Spleen (tissue), 11 donors: ENCODE measurements at regions not wholly inside any gene's neighbourhood (a gene's known extent, or its start where the extent isn't known, plus 50 kb on each side); places are given as distances from the start of the nearest gene placed in this dataset.

Source experiments
- DNase-seq: peaks from one replicate; pipeline ENCODE4 v3.0.0-alpha.2; 2020
- H3K27ac ChIP-seq, 8 donors: fragments of 200-600 bp; sonication (generic) in 7 of 8; 1 replicate in 4 of 8; 2 replicates in 4 of 8; pipeline versions ENCODE4 v1.5.0 to v1.8.0; 2016 to 2021; ENCODE audit warnings: inconsistent platforms in 4 of 8, mild to moderate bottlenecking in 4 of 8, moderate library complexity in 1 of 8
- H3K27me3 ChIP-seq, 7 donors: fragments of 200-600 bp; sonication (generic) in 6 of 7; replicated peaks in 1 of 7; 1 replicate in 4 of 7; 2 replicates in 3 of 7; pipeline versions ENCODE4 v1.5.0 to v1.8.0; 2016 to 2021; ENCODE audit warnings: inconsistent platforms in 3 of 7, mild to moderate bottlenecking in 1 of 7
- H3K36me3 ChIP-seq, 6 donors: fragments of 200-600 bp; sonication (generic) in 5 of 6; 1 replicate in 4 of 6; 2 replicates in 2 of 6; pipeline versions ENCODE4 v1.5.0 to v1.8.0; 2016 to 2021; ENCODE audit warnings: inconsistent platforms in 2 of 6
- H3K4me1 ChIP-seq, 6 donors: fragments of 200-600 bp; sonication (generic) in 5 of 6; 1 replicate in 3 of 6; 2 replicates in 3 of 6; pipeline versions ENCODE4 v1.5.0 to v1.8.0; 2016 to 2021; ENCODE audit warnings: inconsistent platforms in 3 of 6
- H3K4me3 ChIP-seq, 8 donors: fragments of 200-600 bp; sonication (generic) in 7 of 8; 1 replicate in 4 of 8; 2 replicates in 4 of 8; pipeline versions ENCODE4 v1.5.0 to v1.8.0; 2016 to 2021; ENCODE audit warnings: inconsistent platforms in 4 of 8, mild to moderate bottlenecking in 4 of 8, moderate library complexity in 2 of 8
- H3K9me3 ChIP-seq, 8 donors: fragments of 200-600 bp; sonication (generic) in 7 of 8; 1 replicate in 4 of 8; 2 replicates in 4 of 8; pipeline versions ENCODE4 v1.5.0 to v1.8.0; 2016 to 2021; ENCODE audit warnings: inconsistent platforms in 4 of 8
- POLR2A ChIP-seq, 3 donors: fragments of 450-650 bp; IDR thresholded peaks; one replicate each; pipeline ENCODE4 v1.5.1; 2017; ENCODE audit warnings: antibody characterized with exemption in 3 of 3, mild to moderate bottlenecking in 1 of 3
- POLR2AphosphoS5 ChIP-seq, 3 donors: sonication (generic); formaldehyde crosslinking; IDR thresholded peaks; one replicate each; pipeline ENCODE4 v1.5.1; 2017; ENCODE audit warnings: antibody characterized with exemption in 3 of 3
- WGBS, 5 donors: extraction: QIAGEN DNeasy Blood & Tissue Kit in 3 of 5; methylation state at CpG; one replicate each; pipeline versions ENCODE4 v1.1.5 to v1.1.7; 2013 to 2018; 5-methylcytosine and 5-hydroxymethylcytosine counted together
- intact Hi-C: fragments of 100-400 bp; cut with DNase I; formaldehyde crosslinking; loops from one replicate; pipeline ENCODE4 v1.15.0; 2023; ENCODE audit warnings: low total_unique reads
- TF ChIP-seq, protein P1 (sequence below), 11 experiments: fragments of 200-600 bp in 7 of 11; fragments of 450-650 bp in 4 of 11; sonication (generic) in 4 of 11; IDR thresholded peaks in 8 of 11; conservative IDR thresholded peaks in 3 of 11; 1 replicate in 7 of 11; 2 replicates in 4 of 11; pipeline versions ENCODE4 v1.4.0 to v1.8.0; 2016 to 2021; ENCODE audit warnings: antibody characterized with exemption in 11 of 11, inconsistent platforms in 4 of 11, mild to moderate bottlenecking in 1 of 11
- donor health status: healthy with polysubstance abuse.
- donor health status: DM: no; HTN: no; CAD: no; lungs with moderate emphysema.
- donor health status: DM: no; HTN: no; CAD: no.
- donor health status: Bipolar disorder and iron deficiency.
- donor health status: healthy.
- donor health status: DM: no; HTN: no; CAD: no.
- donor health status: DM: yes; HTN: yes; CAD: no.

DNA sequence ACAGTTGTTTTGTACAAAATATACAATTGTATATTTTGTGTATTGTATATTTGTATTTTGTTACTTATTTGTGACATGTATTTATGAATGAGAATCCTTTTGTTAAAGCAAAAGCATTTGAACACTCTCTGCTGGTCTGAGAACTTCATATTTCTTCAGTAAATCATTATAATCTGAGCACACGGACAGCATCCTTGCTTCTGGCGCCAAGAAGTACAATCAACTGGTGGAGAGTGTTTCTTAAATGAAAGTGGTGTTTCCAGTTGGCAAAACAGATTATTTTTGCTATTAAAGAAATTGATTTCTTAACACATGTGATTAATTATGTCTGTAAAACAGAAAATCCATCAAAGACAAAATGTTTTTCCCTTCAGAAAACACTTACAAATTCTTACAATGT lies 95.1 kb upstream of the COPS8 start:
- intact Hi-C loops: no loop called here
- no peak for DNase-seq
- Histone ChIP-seq H3K4me3 (no peak overlapping the region), H3K36me3 (no peaks in the 10 kb centered on the region), H3K4me1 (peaks cover 0 to 14% (median 4%) of the 10 kb centered on the region in 6 donors), H3K27ac (peak overlapping the region in 1 of 8 donors; percentile 92), H3K27me3 (peaks cover 0 to 34% (median 0%) of the 10 kb centered on the region in 7 donors), H3K9me3 (no peaks in the 10 kb centered on the region)
- WGBS, 5 donors: 63 to 91% (median 87%) methylated on average over 2 of the region's 2 CpGs
- no peak for TF ChIP-seq POLR2A (IDR thresholded peaks at IDR 0.05)
- TF ChIP-seq, protein P1, sequence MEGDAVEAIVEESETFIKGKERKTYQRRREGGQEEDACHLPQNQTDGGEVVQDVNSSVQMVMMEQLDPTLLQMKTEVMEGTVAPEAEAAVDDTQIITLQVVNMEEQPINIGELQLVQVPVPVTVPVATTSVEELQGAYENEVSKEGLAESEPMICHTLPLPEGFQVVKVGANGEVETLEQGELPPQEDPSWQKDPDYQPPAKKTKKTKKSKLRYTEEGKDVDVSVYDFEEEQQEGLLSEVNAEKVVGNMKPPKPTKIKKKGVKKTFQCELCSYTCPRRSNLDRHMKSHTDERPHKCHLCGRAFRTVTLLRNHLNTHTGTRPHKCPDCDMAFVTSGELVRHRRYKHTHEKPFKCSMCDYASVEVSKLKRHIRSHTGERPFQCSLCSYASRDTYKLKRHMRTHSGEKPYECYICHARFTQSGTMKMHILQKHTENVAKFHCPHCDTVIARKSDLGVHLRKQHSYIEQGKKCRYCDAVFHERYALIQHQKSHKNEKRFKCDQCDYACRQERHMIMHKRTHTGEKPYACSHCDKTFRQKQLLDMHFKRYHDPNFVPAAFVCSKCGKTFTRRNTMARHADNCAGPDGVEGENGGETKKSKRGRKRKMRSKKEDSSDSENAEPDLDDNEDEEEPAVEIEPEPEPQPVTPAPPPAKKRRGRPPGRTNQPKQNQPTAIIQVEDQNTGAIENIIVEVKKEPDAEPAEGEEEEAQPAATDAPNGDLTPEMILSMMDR (IDR thresholded peaks at IDR 0.05 in 8 of 11, conservative IDR thresholded peaks at IDR 0.05 in 3 of 11): no peak
- no peak for TF ChIP-seq POLR2AphosphoS5 (IDR thresholded peaks at IDR 0.05)

DNA sequence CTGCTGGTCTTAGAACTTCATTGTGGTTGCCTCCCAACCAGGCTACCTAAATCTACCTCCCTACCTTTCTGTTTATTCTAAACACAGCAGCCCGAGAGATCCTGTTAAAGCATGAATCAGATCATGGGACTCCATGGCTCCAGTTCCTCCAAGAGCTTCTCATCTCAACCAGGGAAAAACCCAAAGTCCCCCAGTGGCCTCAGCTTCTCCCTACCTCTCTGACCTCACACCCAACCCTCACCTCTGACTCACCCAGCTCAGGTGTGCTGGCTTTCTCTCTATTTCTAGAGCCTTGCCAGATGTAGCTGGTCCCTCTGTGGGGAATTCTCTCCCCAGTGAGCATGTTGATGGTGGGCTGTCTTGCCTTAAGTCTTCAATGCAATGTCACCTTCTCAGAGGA lies 93.8 kb upstream of the COPS8 start:
- H3K27me3 ChIP-seq: peaks cover 0 to 44% (median 0%) of the 10 kb centered on the region in 7 donors
- no peak for DNase-seq
- no peak overlapping the region for H3K27ac ChIP-seq
- intact Hi-C loops: no loop called here
- no peaks in the 10 kb centered on the region for H3K9me3 ChIP-seq
- H3K4me1 ChIP-seq: peaks cover 0 to 14% (median 4%) of the 10 kb centered on the region in 6 donors
- no peaks in the 10 kb centered on the region for H3K36me3 ChIP-seq
- no peak for TF ChIP-seq POLR2A (IDR thresholded peaks at IDR 0.05)
- TF ChIP-seq POLR2AphosphoS5 (IDR thresholded peaks at IDR 0.05): no peak
- WGBS, 5 donors: 87 to 100% (median 93%) methylated on average over 1 of the region's 1 CpG
- no peak overlapping the region for H3K4me3 ChIP-seq

DNA sequence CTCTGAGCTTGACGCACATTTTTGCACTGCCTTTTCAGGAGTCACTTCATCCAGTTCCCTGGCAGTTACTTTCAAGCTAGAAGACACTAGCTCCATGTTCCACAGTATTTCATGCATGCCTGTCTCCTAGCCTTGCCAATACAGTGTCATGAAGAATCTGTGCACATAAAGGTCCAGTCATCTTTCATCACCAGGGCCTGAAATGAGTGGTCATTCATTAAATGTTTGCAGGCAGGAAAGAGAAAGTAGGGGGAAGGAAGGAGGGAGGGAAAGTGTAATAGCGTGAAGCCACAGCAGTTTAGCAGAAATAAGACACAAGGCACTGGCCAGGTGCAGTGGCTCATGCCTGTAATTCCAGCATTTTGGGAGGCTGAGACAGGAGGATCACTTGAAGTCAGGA lies 92.4 kb upstream of the COPS8 start:
- Histone ChIP-seq H3K27me3 (peaks cover 0 to 41% (median 0%) of the 10 kb centered on the region in 7 donors), H3K9me3 (no peaks in the 10 kb centered on the region), H3K4me3 (no peak overlapping the region), H3K4me1 (peaks cover 0 to 13% (median 4%) of the 10 kb centered on the region in 6 donors), H3K36me3 (no peaks in the 10 kb centered on the region), H3K27ac (no peak overlapping the region)
- 77 to 91% (median 82%) methylated on average over 2 of the region's 2 CpGs for WGBS, 5 donors
- no peak for DNase-seq
- intact Hi-C loops: no loop called here
- TF ChIP-seq POLR2A (IDR thresholded peaks at IDR 0.05) (no peak), POLR2AphosphoS5 (IDR thresholded peaks at IDR 0.05) (no peak)
- TF ChIP-seq, protein P1 (IDR thresholded peaks at IDR 0.05 in 8 of 11, conservative IDR thresholded peaks at IDR 0.05 in 3 of 11): no peak

DNA sequence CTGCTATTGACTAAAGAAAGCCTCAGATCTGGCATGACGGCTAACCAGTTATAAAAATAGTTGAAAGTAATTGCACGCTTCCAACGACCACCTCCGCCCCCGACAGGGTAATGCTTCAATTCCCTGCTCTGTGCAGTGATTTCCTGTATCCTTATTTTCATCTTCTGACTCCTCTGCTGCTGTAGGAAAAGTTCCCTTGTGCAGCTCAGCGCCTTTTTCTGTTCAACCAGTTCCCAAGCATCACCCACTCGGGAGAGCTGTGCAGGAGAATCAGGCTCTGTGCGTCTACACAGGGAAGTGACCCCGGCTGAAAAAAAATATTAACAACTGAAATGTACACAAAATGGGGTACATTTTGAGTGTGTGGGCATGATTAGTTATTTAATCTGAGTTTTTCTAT lies 91.3 kb upstream of the COPS8 start:
- Histone ChIP-seq H3K9me3 (no peaks in the 10 kb centered on the region), H3K27ac (no peak overlapping the region), H3K36me3 (no peaks in the 10 kb centered on the region), H3K4me1 (peaks cover 0 to 2% (median under 1%) of the 10 kb centered on the region in 6 donors), H3K27me3 (peaks cover 0 to 35% (median 0%) of the 10 kb centered on the region in 7 donors), H3K4me3 (no peak overlapping the region)
- intact Hi-C loops: no loop called here
- WGBS, 5 donors: 66 to 82% (median 77%) methylated on average over 9 of the region's 9 CpGs
- no peak for DNase-seq
- no peak for TF ChIP-seq POLR2AphosphoS5 (IDR thresholded peaks at IDR 0.05)
- TF ChIP-seq, protein P1 (IDR thresholded peaks at IDR 0.05 in 8 of 11, conservative IDR thresholded peaks at IDR 0.05 in 3 of 11): no peak
- TF ChIP-seq POLR2A (IDR thresholded peaks at IDR 0.05): no peak
